ENCODE measurements at regions not wholly inside any gene's neighbourhood (a gene's known extent, or its start where the extent isn't known, plus 50 kb on each side); places are given as distances from the start of the nearest gene placed in this dataset.
A peak's percentile ranks its signal among the peaks of the same experiment; 100 is the strongest.

GRCh38 chr1:182122913-182123260, 61.4 kb upstream of the ZNF648 start:
- no peak for TF ChIP-seq JUND (IDR thresholded peaks at IDR 0.05; ENCODE audit: low read depth)
- in situ Hi-C loops (cut with HindIII; ENCODE audit: low pct_unique_long_range_greater_than_20kb, low sequenced_read_pairs) = no loop called here
- DNase-seq (ENCODE audit: low read depth in 1 of 2, low spot score in 1 of 2) = no peak

- no peak for DNase-seq (ENCODE audit: low read depth in 1 of 2, low spot score in 1 of 2)
- TF ChIP-seq JUND (IDR thresholded peaks at IDR 0.05; ENCODE audit: low read depth) = no peak
- in situ Hi-C loops (cut with HindIII; ENCODE audit: low pct_unique_long_range_greater_than_20kb, low sequenced_read_pairs) = no loop called here
Measured at GRCh38 chr1:182122256-182122912, 60.9 kb upstream of the ZNF648 start.

DNA sequence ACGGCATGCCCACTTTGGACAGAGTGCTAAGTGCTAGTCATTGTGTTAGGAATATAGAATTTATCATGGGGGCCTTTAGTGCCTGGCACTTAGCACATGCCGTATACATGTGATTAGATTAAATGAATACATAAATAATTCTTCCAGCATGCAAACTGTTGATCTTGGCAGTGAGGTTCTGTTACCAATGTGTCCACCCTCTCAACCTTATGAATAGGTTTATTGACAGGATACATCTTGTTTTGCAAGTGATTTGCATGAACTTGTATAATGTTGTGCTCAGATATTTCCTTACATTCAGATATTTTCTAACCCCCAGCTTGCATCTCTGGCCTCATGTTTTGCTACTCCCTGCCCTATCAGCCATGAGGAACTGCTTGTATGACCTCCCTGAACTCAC, 60.3 kb upstream of the ZNF648 start:
- in situ Hi-C loops (cut with HindIII; ENCODE audit: low pct_unique_long_range_greater_than_20kb, low sequenced_read_pairs) = no loop called here

DNA sequence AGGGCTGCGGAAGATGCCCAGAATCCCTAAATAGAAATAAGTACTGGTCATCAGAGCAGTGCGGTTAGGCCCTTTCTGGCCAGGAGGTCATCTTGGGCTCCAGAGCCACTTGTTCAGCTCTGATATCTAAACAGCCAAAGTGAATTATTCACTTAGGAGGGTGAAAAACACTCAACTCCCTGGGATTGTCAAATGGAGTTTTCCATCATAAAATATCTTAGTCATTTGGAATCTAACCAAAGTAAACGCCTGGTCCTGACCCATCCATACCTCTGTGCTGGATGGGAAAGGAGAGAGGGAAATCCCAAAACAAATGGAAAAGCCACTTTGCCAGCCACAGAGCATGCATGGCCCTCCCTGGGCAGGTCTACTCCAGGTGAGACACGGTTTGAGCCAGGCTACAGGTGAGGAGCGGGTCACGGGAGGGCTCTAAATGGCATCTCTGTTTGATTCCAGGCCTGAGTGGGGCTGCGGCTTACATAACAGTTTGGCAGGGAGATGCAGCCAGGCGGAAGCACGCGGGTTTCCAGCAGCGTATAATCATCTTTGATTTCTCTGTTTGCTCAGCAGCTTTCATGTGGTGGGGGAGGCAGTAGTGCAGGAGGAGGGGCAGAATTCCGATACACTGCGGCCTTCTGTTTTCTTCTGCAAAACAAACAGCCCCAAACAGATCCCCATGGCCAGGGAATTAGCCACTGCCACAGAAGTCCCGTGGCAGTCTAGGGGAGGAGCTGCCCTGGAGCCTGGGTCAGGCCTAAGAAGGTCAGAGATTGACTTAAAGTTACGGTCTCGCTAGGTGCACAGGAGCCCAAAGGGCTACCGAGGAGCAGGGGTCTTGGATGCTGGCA, 59.1 kb upstream of the ZNF648 start:
- TF ChIP-seq JUND (IDR thresholded peaks at IDR 0.05; ENCODE audit: low read depth) = no peak
- no peak for DNase-seq (ENCODE audit: low read depth in 1 of 2, low spot score in 1 of 2)
- in situ Hi-C loops (cut with HindIII; ENCODE audit: low pct_unique_long_range_greater_than_20kb, low sequenced_read_pairs) = no loop called here

More for the DNA sequence above, 60.3 kb upstream of the ZNF648 start:
- DNase-seq (ENCODE audit: low read depth in 1 of 2, low spot score in 1 of 2) = no peak
- no peak for TF ChIP-seq JUND (IDR thresholded peaks at IDR 0.05; ENCODE audit: low read depth)

GRCh38 chr1:182119631-182120030, 58.1 kb upstream of the ZNF648 start:
- no peak for TF ChIP-seq JUND (IDR thresholded peaks at IDR 0.05; ENCODE audit: low read depth)
- in situ Hi-C loops (cut with HindIII; ENCODE audit: low pct_unique_long_range_greater_than_20kb, low sequenced_read_pairs) = no loop called here

GRCh38 chr1:182118851-182119250, 57.3 kb upstream of the ZNF648 start:
- no peak for DNase-seq (ENCODE audit: low read depth in 1 of 2, low spot score in 1 of 2)
- in situ Hi-C loops (cut with HindIII; ENCODE audit: low pct_unique_long_range_greater_than_20kb, low sequenced_read_pairs) = no loop called here
- TF ChIP-seq JUND (IDR thresholded peaks at IDR 0.05; ENCODE audit: low read depth) = no peak

More at GRCh38 chr1:182119631-182120030, 58.1 kb upstream of the ZNF648 start:
- DNase-seq (ENCODE audit: low read depth in 1 of 2, low spot score in 1 of 2) = no peak

DNA sequence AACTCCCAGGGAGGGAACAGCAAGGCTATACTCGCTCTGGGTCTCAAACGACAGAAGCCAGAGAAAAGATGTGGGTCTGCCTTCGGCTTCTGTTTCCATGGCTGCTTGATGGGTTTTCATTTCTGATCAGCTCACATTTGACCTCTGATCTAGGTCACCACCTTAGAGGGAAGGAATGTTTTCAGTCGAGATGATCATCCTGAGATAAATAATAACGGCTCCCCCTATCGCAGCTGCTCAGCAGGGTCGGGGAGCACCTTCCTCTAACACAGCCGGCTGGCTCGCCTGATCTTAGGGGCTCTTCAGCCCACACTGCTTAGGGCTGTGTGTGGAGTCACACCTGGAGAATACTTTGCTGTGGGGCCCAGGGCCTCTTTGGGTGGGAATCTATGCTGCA, 53.1 kb upstream of the ZNF648 start:
- DNase-seq (ENCODE audit: low read depth in 1 of 2, low spot score in 1 of 2) = no peak
- no peak for TF ChIP-seq JUND (IDR thresholded peaks at IDR 0.05; ENCODE audit: low read depth)
- in situ Hi-C loops (cut with HindIII; ENCODE audit: low pct_unique_long_range_greater_than_20kb, low sequenced_read_pairs) = no loop called here

DNA sequence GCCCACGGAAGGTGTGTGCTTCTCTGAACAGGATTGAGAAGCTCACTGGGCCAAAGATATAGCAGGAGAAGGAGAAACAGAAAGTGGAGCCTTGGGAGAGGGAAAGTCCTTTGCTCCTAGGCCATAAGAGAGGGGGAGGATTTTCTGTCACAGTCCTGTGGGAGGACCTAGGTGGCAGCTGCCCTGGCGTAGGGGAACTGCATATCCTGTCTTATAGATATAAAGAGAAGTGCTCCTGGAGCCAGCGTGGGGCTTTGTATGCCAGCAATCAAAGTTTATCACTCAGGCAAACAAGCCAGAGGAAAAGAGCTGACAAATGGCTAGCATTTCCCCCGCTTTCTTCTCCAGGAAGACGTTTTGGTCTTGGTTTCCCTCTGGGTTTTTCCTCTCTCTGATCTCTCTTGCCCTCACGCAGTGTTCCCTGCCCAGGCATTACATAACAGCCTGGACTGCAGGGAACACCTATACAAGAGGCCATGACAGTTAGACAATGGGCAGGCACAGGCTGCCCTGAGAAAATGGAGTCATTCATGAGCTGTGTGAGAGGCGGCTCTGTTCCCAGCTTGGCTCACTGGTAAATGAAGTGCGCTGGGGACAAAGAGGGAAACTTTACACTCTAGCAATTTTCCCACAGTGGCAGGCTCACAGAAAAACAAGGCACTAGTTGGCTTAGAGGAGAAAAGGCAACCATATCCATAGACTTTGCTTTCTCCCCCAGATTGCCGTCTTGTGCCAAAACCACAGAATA, 52.5 kb upstream of the ZNF648 start:
- TF ChIP-seq JUND (IDR thresholded peaks at IDR 0.05; ENCODE audit: low read depth) = no peak
- in situ Hi-C loops (cut with HindIII; ENCODE audit: low pct_unique_long_range_greater_than_20kb, low sequenced_read_pairs) = no loop called here
- DNase-seq (ENCODE audit: low read depth in 1 of 2, low spot score in 1 of 2) = no peak

- no peak for TF ChIP-seq JUND (IDR thresholded peaks at IDR 0.05; ENCODE audit: low read depth)
- DNase-seq (ENCODE audit: low read depth in 1 of 2, low spot score in 1 of 2) = peak in 1 of 2 experiments; percentile 43
- in situ Hi-C loops (cut with HindIII; ENCODE audit: low pct_unique_long_range_greater_than_20kb, low sequenced_read_pairs) = no loop called here
Measured at GRCh38 chr1:182111496-182111895, 50.0 kb upstream of the ZNF648 start.

All from T47D (cell line).